ENCODE measurements at regions not wholly inside any gene's neighbourhood (a gene's known extent, or its start where the extent isn't known, plus 50 kb on each side); places are given as distances from the start of the nearest gene placed in this dataset.

DNA sequence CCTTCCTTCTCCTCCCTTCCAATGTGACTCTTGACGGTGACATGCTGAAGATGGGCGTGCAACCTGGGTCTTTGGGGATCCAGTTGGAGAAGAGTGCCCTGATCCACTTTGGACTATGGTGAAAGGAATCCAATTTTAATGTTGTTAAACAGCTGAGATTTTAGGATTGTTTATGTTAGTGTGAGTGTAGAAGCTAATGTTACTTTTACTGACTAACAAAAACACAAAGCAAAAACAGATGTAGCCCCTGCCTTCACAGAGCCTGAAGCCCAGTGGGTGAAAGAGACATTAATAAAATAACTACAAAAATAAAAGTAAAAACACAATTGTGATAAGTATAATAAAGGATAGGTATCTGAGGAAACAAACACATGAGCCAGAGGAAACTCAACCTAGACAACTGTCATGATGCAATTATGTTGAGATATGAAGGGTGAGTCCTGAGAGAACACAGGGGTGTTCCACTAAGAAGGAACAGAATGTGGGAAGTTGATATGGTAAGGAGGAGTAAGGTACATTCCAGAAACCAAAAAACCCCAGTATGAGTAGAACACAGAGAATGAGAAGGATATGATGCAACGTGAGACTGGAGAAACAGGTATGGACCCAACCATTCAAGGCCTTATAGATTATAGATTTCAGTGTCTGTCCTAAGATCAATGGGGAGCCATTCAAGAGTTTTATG, 115.1 kb upstream of the PMFBP1 start:
- no peak for TF ChIP-seq POLR2A (IDR thresholded peaks at IDR 0.05)
- TF ChIP-seq CTCF (IDR thresholded peaks at IDR 0.05): no peak
- Histone ChIP-seq H3K27ac (no peak overlapping the region), H3K9me3 (no peaks in the 10 kb centered on the region), H3K36me3 (no peaks in the 10 kb centered on the region), H3K4me1 (no peaks in the 10 kb centered on the region), H3K27me3 (no peaks in the 10 kb centered on the region), H3K4me3 (no peak overlapping the region)
- DNase-seq: no peak

- no peak overlapping the region for H3K27ac ChIP-seq
- no peaks in the 10 kb centered on the region for H3K9me3 ChIP-seq
- no peaks in the 10 kb centered on the region for H3K36me3 ChIP-seq
- TF ChIP-seq POLR2A (IDR thresholded peaks at IDR 0.05) (no peak), CTCF (IDR thresholded peaks at IDR 0.05) (no peak)
- no peaks in the 10 kb centered on the region for H3K4me1 ChIP-seq
- no peak overlapping the region for H3K4me3 ChIP-seq
- no peaks in the 10 kb centered on the region for H3K27me3 ChIP-seq
- DNase-seq: no peak
These were observed 113.8 kb upstream of the PMFBP1 start for GRCh38 chr16:72285728-72286127.

DNA sequence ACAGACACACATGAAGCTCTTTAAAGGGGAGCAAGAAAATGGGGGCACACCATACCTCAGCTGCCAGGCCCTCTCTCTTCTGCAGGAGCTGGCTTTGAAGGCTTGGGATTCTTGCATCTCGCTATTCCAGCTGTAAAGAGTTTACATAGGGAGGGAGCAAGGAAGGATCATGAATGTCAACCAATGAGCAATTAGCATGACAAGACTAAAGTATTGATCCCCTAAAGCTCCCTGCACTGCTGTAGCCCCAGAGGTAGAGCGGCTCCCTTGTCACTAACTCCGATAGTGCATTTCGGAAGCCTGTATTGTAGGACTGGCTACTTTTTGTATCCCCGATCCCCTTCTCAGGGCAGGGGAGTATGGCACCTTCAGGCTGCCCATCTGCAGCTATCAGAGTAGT, 113.4 kb upstream of the PMFBP1 start:
- Histone ChIP-seq H3K4me1 (no peaks in the 10 kb centered on the region), H3K27me3 (no peaks in the 10 kb centered on the region), H3K9me3 (no peaks in the 10 kb centered on the region), H3K36me3 (no peaks in the 10 kb centered on the region), H3K4me3 (no peak overlapping the region), H3K27ac (no peak overlapping the region)
- no peak for DNase-seq
- TF ChIP-seq CTCF (IDR thresholded peaks at IDR 0.05): no peak
- no peak for TF ChIP-seq POLR2A (IDR thresholded peaks at IDR 0.05)

DNA sequence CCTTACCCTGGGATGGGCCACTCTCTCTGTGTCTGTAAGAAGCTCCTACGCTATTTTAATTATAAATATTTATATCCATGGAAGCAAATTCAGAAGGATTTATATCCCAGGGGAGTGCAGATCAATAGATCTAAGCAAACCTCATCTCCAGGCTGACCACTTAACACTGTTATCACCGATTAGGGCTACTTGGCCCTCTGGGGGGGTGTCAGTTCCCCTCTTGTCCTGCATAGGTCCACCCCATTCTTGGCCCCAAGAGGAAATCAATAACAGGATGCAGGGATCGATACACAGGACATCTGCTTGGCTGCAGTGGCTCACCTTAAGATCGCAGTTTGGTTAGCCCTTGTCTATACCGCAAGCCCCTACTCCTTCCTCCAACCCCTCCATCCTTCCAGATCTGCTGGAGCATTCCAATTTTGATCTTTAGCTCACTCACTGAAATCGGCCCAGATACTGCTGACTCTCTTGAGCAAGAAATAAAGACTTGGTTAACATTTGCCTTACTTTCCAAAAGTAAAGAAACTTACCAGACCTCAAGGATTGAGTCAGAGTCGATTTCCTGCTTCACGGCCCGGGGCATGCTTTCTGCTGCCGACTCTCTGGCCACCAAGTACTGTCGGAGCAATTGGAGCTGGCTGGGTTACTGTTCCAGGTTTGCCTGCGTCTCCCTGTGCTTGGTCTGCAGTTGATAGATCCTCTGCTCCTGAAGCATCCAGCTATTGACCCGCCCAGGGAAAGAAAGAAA, 112.3 kb upstream of the PMFBP1 start:
- H3K9me3 ChIP-seq: no peaks in the 10 kb centered on the region
- no peaks in the 10 kb centered on the region for H3K36me3 ChIP-seq
- H3K4me3 ChIP-seq: no peak overlapping the region
- no peak overlapping the region for H3K27ac ChIP-seq
- TF ChIP-seq CTCF (IDR thresholded peaks at IDR 0.05) (no peak), POLR2A (IDR thresholded peaks at IDR 0.05) (no peak)
- H3K4me1 ChIP-seq: no peaks in the 10 kb centered on the region
- no peak for DNase-seq
- H3K27me3 ChIP-seq: no peaks in the 10 kb centered on the region

DNA sequence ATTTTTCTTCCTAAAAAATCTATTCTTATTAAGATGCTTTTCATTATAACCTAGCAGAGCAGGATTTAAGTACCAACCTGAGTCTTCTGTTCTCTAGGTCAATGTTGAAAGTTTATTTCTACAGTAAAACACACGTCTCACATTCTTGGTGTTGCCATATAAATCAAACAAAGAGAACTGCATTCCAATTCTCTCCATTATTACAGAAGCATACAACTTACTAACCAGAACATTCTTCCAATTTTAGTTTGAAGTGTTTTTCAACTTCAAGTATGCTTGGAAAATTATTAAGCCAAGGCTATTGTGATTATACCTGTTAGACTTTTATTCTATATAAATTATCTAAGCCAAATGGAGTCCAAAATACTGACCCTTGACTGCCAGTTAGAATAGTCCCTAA, 110.4 kb upstream of the PMFBP1 start:
- H3K36me3 ChIP-seq: no peaks in the 10 kb centered on the region

More for the DNA sequence above, 110.4 kb upstream of the PMFBP1 start:
- Histone ChIP-seq H3K27ac (no peak overlapping the region), H3K27me3 (no peaks in the 10 kb centered on the region), H3K4me1 (no peaks in the 10 kb centered on the region), H3K9me3 (no peaks in the 10 kb centered on the region), H3K4me3 (no peak overlapping the region)
- no peak for DNase-seq
- TF ChIP-seq POLR2A (IDR thresholded peaks at IDR 0.05): no peak
- TF ChIP-seq CTCF (IDR thresholded peaks at IDR 0.05): no peak
